B cell (primary cell): ENCODE measurements at regions not wholly inside any gene's neighbourhood (a gene's known extent, or its start where the extent isn't known, plus 50 kb on each side); places are given as distances from the start of the nearest gene placed in this dataset.

Experiments used
- CTCF ChIP-seq: fragments of 200-600 bp; IDR thresholded peaks from one replicate; pipeline ENCODE4 v1.8.0; 2022; ENCODE audit warnings: antibody characterized with exemption, mild to moderate bottlenecking
- EZH2 ChIP-seq: IDR thresholded peaks from 2 replicates; pipeline ENCODE4 v1.6.1; 2012; ENCODE audit warnings: borderline replicate concordance, low read depth, mild to moderate bottlenecking, moderate library complexity, low read length; ENCODE audit not compliant: insufficient read depth, poor library complexity, severe bottlenecking

- TF ChIP-seq CTCF = no peak
- TF ChIP-seq EZH2 = no peak
These were observed 319.6 kb upstream of the TMPRSS15 start for GRCh38 chr21:18723171-18723570.
